ENCODE measurements at regions not wholly inside any gene's neighbourhood (a gene's known extent, or its start where the extent isn't known, plus 50 kb on each side); places are given as distances from the start of the nearest gene placed in this dataset.

- POLR2A ChIA-PET (ENCODE audit: unreplicated experiment), result no interaction called here
- intact Hi-C loops (cut with micrococcal nuclease), result no loop called here
- H4K8ac ChIP-seq (ENCODE audit: low read depth in 2 of 2, low read length in 2 of 2), result no peak overlapping the region
- no peak overlapping the region for H2AFZ ChIP-seq (replicated peaks; ENCODE audit: low read length, poor library complexity)
- no peak for TF ChIP-seq CEBPB (IDR thresholded peaks at IDR 0.05; ENCODE audit: low read depth, low read length)
- in situ Hi-C loops (cut with MboI; ENCODE audit: low sequenced_read_pairs), result no loop called here
- no peak overlapping the region for H4K5ac ChIP-seq (ENCODE audit: low read depth, low read length)
- H3K9ac ChIP-seq (ENCODE audit: low read depth, low read length), result no peak overlapping the region
- H3K4ac ChIP-seq (ENCODE audit: low read depth, low read length), result no peak overlapping the region
- dilution Hi-C loops (cut with HindIII; ENCODE audit: low sequenced_read_pairs, unreplicated experiment), result no loop called here
- no peak overlapping the region for H3K56ac ChIP-seq (ENCODE audit: extremely low read depth, insufficient read depth, low read length)
- H3K27me3 ChIP-seq (ENCODE audit: control insufficient read depth, insufficient read depth, low read length), result no peaks in the 10 kb centered on the region
- no peak overlapping the region for H3K18ac ChIP-seq (ENCODE audit: low read depth, low read length)
- H3K14ac ChIP-seq (replicated peaks; ENCODE audit: low read depth, low read length), result no peak overlapping the region
- H3K23ac ChIP-seq (ENCODE audit: low read depth, low read length), result no peak overlapping the region
- H3K4me3 ChIP-seq (ENCODE audit: insufficient read depth, low read depth, low read length), result no peak overlapping the region
- no peak overlapping the region for H4K91ac ChIP-seq (ENCODE audit: insufficient read depth, low read depth, low read length)
- BruUV-seq (replicated peaks), result no TSS peak
- no peak for DNase-seq
- no peaks in the 10 kb centered on the region for H3K79me1 ChIP-seq (ENCODE audit: low read depth in 1 of 2, low read length in 2 of 2)
- H3K36me3 ChIP-seq (ENCODE audit: control insufficient read depth, insufficient read depth, low read length), result no peaks in the 10 kb centered on the region
- no peaks in the 10 kb centered on the region for H3K9me1 ChIP-seq (ENCODE audit: insufficient read depth, low read length)
- 94% methylated on average over 7 of the region's 31 CpGs; no CpG with 5 or more reads in 1 of the 2 experiments for WGBS, 2 experiments (ENCODE audit: extremely low coverage in 2 of 2, insufficient read length in 1 of 2)
- H3K4me2 ChIP-seq (ENCODE audit: low read depth, low read length), result no peak overlapping the region
- no peak overlapping the region for H2AK5ac ChIP-seq (ENCODE audit: low read depth, low read length)
- no peaks in the 10 kb centered on the region for H3K4me1 ChIP-seq (ENCODE audit: control insufficient read depth, insufficient read depth, low read length)
- no peak overlapping the region for H2AK9ac ChIP-seq (replicated peaks; ENCODE audit: low read depth, low read length, poor library complexity)
- H2BK15ac ChIP-seq (ENCODE audit: low read depth, low read length), result no peak overlapping the region
- no peaks in the 10 kb centered on the region for H4K20me1 ChIP-seq (ENCODE audit: insufficient read depth, low read length)
- CTCF ChIA-PET, result no interaction called here
- no peak overlapping the region for H3K27ac ChIP-seq (ENCODE audit: insufficient read depth, low read length)
- no peak for ATAC-seq (ENCODE audit: low read depth)
- H2BK120ac ChIP-seq (ENCODE audit: low read depth, low read length), result no peak overlapping the region
- H2BK20ac ChIP-seq (ENCODE audit: low read depth, low read length), result no peak overlapping the region
- H2BK5ac ChIP-seq (ENCODE audit: low read depth, low read length, poor library complexity, severe bottlenecking), result no peak overlapping the region
- peaks cover 9% of the 10 kb centered on the region for H3K9me3 ChIP-seq (ENCODE audit: control insufficient read depth, insufficient read depth, low read length)
Observed at GRCh38 chr2:117071556-117072102, 742.9 kb upstream of the DDX18 start.
